NCI-H2196 treated with DMSO at 0.1 percent for 48 hours (cell line): ENCODE measurements at regions not wholly inside any gene's neighbourhood (a gene's known extent, or its start where the extent isn't known, plus 50 kb on each side); places are given as distances from the start of the nearest gene placed in this dataset.

Experiments used
- DNase-seq: peaks from one replicate; lab custom pipeline; 2025; ENCODE audit not compliant: unreplicated experiment; lab: John Stamatoyannopoulos, UW

GRCh38 chr16:77132051-77132618 is 58.9 kb upstream of the MON1B start:
- no peak for DNase-seq

DNA sequence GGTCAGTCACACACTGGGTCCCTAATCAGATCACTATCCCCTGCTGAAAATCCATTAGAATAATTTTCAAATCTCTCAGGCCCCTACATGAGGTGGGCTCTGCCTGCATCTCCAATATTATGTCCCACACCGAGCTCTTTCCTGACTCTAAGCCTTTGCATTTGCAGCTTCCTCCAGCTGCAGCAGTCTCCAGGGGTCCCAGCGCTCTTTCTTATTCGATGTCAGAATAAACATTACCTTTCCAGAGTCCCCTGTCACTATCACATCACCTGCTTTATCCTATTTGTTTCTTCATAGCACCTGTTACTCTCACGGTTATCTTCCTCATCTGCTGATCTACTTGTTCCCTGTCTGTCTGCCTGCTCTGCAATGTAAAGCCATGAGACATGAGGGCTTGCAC is 57.3 kb upstream of the MON1B start:
- no peak for DNase-seq

- DNase-seq = no peak
Observed at GRCh38 chr16:77137045-77137444, 53.9 kb upstream of the MON1B start.
